ENCODE measurements at regions not wholly inside any gene's neighbourhood (a gene's known extent, or its start where the extent isn't known, plus 50 kb on each side); places are given as distances from the start of the nearest gene placed in this dataset.

- intact Hi-C loops (cut with DNase I), result no loop called here
- Histone ChIP-seq H3K9ac (ENCODE audit: low read depth in 2 of 2, low read length in 2 of 2) (no peak overlapping the region), H3K36me3 (no peaks in the 10 kb centered on the region), H3K27ac (no peak overlapping the region), H3K9me3 (no peaks in the 10 kb centered on the region), H3K27me3 (no peaks in the 10 kb centered on the region), H3K4me1 (no peaks in the 10 kb centered on the region), H3K4me3 (no peak overlapping the region)
- TF ChIP-seq, protein P1, sequence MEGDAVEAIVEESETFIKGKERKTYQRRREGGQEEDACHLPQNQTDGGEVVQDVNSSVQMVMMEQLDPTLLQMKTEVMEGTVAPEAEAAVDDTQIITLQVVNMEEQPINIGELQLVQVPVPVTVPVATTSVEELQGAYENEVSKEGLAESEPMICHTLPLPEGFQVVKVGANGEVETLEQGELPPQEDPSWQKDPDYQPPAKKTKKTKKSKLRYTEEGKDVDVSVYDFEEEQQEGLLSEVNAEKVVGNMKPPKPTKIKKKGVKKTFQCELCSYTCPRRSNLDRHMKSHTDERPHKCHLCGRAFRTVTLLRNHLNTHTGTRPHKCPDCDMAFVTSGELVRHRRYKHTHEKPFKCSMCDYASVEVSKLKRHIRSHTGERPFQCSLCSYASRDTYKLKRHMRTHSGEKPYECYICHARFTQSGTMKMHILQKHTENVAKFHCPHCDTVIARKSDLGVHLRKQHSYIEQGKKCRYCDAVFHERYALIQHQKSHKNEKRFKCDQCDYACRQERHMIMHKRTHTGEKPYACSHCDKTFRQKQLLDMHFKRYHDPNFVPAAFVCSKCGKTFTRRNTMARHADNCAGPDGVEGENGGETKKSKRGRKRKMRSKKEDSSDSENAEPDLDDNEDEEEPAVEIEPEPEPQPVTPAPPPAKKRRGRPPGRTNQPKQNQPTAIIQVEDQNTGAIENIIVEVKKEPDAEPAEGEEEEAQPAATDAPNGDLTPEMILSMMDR (IDR thresholded peaks at IDR 0.05), result no peak
- DNase-seq, result no peak
Measured at GRCh38 chr16:86048882-86049585, 150.1 kb downstream of the IRF8 start.

DNA sequence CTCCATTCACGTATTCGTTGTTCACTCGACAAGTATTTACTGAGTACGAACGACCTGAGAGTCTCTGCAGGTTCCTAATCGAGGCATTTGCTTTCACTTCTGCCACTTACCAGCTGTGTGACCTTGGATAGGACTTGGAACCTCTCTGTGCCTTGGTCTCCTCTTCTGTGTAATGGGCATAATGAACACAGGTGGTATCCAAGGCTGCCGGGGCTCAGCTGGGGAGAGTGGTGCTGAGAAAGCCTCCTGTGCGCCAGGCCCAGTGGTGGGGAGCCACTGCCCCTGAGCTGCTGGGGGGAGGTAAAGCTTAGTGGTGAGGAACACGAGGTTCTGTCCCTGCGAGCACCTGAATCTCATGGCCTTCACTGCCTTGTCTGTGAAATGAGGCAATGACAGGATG is 150.7 kb downstream of the IRF8 start:
- H3K4me1 ChIP-seq, result no peaks in the 10 kb centered on the region
- intact Hi-C loops (cut with DNase I), result no loop called here
- H3K36me3 ChIP-seq, result no peaks in the 10 kb centered on the region
- no peak overlapping the region for H3K4me3 ChIP-seq
- no peak for DNase-seq
- TF ChIP-seq, protein P1 (IDR thresholded peaks at IDR 0.05), result no peak
- H3K9ac ChIP-seq (ENCODE audit: low read depth in 2 of 2, low read length in 2 of 2), result no peak overlapping the region
- H3K27ac ChIP-seq, result no peak overlapping the region
- no peaks in the 10 kb centered on the region for H3K27me3 ChIP-seq
- no peaks in the 10 kb centered on the region for H3K9me3 ChIP-seq

DNA sequence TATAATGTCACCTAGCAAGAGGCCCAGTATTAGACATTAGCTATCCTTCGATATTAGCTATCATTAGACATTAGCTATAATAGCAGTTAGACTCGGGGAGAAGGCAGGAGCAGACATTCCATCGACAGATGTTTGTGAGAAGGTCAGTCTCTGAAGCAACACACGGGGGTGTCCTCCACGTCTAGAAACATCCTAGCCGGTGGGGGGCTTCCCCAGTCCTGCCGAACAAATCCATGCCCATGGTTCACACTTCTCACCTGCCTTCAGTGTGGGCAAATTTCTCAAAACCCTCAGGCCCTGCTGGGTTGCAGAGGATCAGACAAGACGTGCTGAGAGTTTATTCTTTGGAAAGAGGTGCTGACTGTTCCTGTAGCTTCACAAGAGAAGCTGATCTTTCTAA is 151.1 kb downstream of the IRF8 start:
- Histone ChIP-seq H3K27ac (no peak overlapping the region), H3K9me3 (no peaks in the 10 kb centered on the region), H3K9ac (ENCODE audit: low read depth in 2 of 2, low read length in 2 of 2) (no peak overlapping the region), H3K36me3 (no peaks in the 10 kb centered on the region), H3K4me1 (no peaks in the 10 kb centered on the region), H3K4me3 (no peak overlapping the region), H3K27me3 (no peaks in the 10 kb centered on the region)
- TF ChIP-seq, protein P1 (IDR thresholded peaks at IDR 0.05), result no peak
- intact Hi-C loops (cut with DNase I), result no loop called here
- DNase-seq, result no peak

DNA sequence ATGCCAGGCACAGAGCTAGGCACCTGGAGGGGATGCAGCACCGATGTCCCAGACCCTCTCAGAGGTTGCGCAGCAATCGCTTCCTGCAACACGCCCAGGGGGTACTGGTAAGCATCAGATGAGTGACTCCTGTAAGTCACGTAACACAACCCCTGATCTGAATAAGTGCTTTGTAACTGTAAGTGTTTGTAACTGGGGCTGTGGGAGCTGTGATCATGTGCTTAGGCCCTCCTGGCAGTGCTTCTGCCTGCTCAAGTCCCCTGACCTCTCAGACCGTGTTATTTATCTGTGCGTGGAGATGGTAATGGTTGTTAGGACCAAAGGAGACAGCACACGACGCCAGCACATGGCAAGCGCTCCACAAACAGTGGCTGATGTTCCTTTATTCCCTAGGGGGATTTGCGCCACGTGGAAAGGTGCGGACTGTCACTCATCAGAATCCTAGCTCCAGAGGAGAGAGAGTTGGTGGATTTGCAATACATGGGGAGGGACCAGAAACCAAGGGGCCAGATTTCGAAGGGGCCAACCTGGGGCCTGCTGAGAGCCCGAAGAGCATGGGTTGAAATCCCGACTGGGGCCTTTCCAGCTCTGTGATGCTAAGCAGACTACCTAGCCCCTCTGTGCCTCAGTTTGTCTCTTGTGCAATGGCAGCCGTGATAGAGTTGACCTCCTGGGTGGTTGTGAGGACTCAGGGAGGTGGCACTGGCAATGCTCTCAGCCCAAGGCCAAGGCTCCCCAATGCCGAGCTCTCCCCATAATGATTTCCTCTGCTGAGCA is 151.8 kb downstream of the IRF8 start:
- DNase-seq, result no peak
- H3K9ac ChIP-seq (ENCODE audit: low read depth in 2 of 2, low read length in 2 of 2), result no peak overlapping the region
- no peaks in the 10 kb centered on the region for H3K36me3 ChIP-seq
- intact Hi-C loops (cut with DNase I), result no loop called here
- H3K27ac ChIP-seq, result no peak overlapping the region
- TF ChIP-seq, protein P1 (IDR thresholded peaks at IDR 0.05), result no peak
- no peaks in the 10 kb centered on the region for H3K27me3 ChIP-seq
- H3K9me3 ChIP-seq, result no peaks in the 10 kb centered on the region
- no peak overlapping the region for H3K4me3 ChIP-seq
- H3K4me1 ChIP-seq, result no peaks in the 10 kb centered on the region

GRCh38 chr16:86051368-86052114 is 152.6 kb downstream of the IRF8 start:
- Histone ChIP-seq H3K4me3 (no peak overlapping the region), H3K9me3 (no peaks in the 10 kb centered on the region), H3K36me3 (no peaks in the 10 kb centered on the region), H3K27ac (no peak overlapping the region), H3K27me3 (no peaks in the 10 kb centered on the region), H3K4me1 (no peaks in the 10 kb centered on the region), H3K9ac (ENCODE audit: low read depth in 2 of 2, low read length in 2 of 2) (no peak overlapping the region)
- intact Hi-C loops (cut with DNase I), result no loop called here
- TF ChIP-seq, protein P1 (IDR thresholded peaks at IDR 0.05), result no peak
- no peak for DNase-seq

Data from colonic mucosa (tissue), 4 donors.